H9 (cell line): ENCODE measurements at regions not wholly inside any gene's neighbourhood (a gene's known extent, or its start where the extent isn't known, plus 50 kb on each side); places are given as distances from the start of the nearest gene placed in this dataset.

ENCODE experiments used
- DNase-seq: peaks from one replicate; pipeline ENCODE4 v3.0.0-alpha.2; 2017
- H2AFZ ChIP-seq: one replicate; pipeline ENCODE4 v1.6.1; 2013; ENCODE audit warnings: mild to moderate bottlenecking, low read length, control low read depth, moderate library complexity
- H2AK5ac ChIP-seq: 2 replicates; pipeline ENCODE4 v1.6.1; 2013; ENCODE audit warnings: low read length, control low read depth, mixed read lengths; ENCODE audit not compliant: insufficient read length
- H2BK120ac ChIP-seq: one replicate; pipeline ENCODE4 v1.6.1; 2013; ENCODE audit warnings: low read depth, mild to moderate bottlenecking, low read length, control low read depth, inconsistent platforms; ENCODE audit not compliant: poor library complexity, severe bottlenecking
- H2BK12ac ChIP-seq: 2 replicates; pipeline ENCODE4 v1.6.1; 2013; ENCODE audit warnings: low read length, control low read depth, mixed read lengths, low read depth; ENCODE audit not compliant: insufficient read length
- H2BK15ac ChIP-seq: 2 replicates; pipeline ENCODE4 v1.6.1; 2013; ENCODE audit warnings: low read depth, low read length, control low read depth
- H2BK20ac ChIP-seq: one replicate; pipeline ENCODE4 v1.6.1; 2013; ENCODE audit warnings: low read depth, mild to moderate bottlenecking, low read length, control low read depth, inconsistent platforms; ENCODE audit not compliant: poor library complexity, severe bottlenecking
- H2BK5ac ChIP-seq: 2 replicates; pipeline ENCODE4 v1.6.1; 2013; ENCODE audit warnings: low read length, control low read depth, mixed read lengths; ENCODE audit not compliant: insufficient read length
- H3K14ac ChIP-seq: 2 replicates; pipeline ENCODE4 v1.6.1; 2013; ENCODE audit warnings: low read length, control low read depth; ENCODE audit not compliant: insufficient read depth
- H3K18ac ChIP-seq: 2 replicates; pipeline ENCODE4 v1.6.1; 2013; ENCODE audit warnings: low read depth, mild to moderate bottlenecking, mixed read lengths, low read length, control low read depth; ENCODE audit not compliant: insufficient read length
- H3K23ac ChIP-seq: 2 replicates; pipeline ENCODE4 v1.6.1; 2013; ENCODE audit warnings: low read length, control low read depth, mixed read lengths, low read depth; ENCODE audit not compliant: insufficient read length
- H3K23me2 ChIP-seq: 2 replicates; pipeline ENCODE4 v1.6.1; 2013; ENCODE audit warnings: low read depth, mild to moderate bottlenecking, mixed read lengths, low read length, control low read depth; ENCODE audit not compliant: insufficient read length, poor library complexity, severe bottlenecking
- H3K27ac ChIP-seq: 2 replicates; pipeline ENCODE4 v1.5.1; 2013; ENCODE audit warnings: low read length, control low read depth, mixed read lengths, low read depth; ENCODE audit not compliant: insufficient read length
- H3K27me3 ChIP-seq: 2 replicates; pipeline ENCODE4 v1.6.1; 2013; ENCODE audit warnings: low read length, control low read depth, inconsistent platforms; ENCODE audit not compliant: insufficient read depth
- H3K4ac ChIP-seq: 2 replicates; pipeline ENCODE4 v1.6.1; 2013; ENCODE audit warnings: low read depth, mild to moderate bottlenecking, control low read depth, inconsistent platforms, low read length, moderate library complexity
- H3K4me1 ChIP-seq: 2 replicates; pipeline ENCODE4 v1.6.1; 2013; ENCODE audit warnings: low read length, control low read depth, inconsistent platforms; ENCODE audit not compliant: insufficient read depth
- H3K4me2 ChIP-seq: 2 replicates; pipeline ENCODE4 v1.6.1; 2013; ENCODE audit warnings: low read length, control low read depth, mixed read lengths; ENCODE audit not compliant: insufficient read length, insufficient read depth
- H3K56ac ChIP-seq: 2 replicates; pipeline ENCODE4 v1.6.1; 2013; ENCODE audit warnings: low read depth, mild to moderate bottlenecking, mixed read lengths, low read length, control low read depth; ENCODE audit not compliant: insufficient read length
- H3K79me1 ChIP-seq: 2 replicates; pipeline ENCODE4 v1.6.1; 2013; ENCODE audit warnings: low read depth, mild to moderate bottlenecking, moderate library complexity, low read length, control low read depth, inconsistent platforms; ENCODE audit not compliant: insufficient read depth, poor library complexity, severe bottlenecking
- H3K79me2 ChIP-seq: 2 replicates; pipeline ENCODE4 v1.6.1; 2013; ENCODE audit warnings: low read length, control low read depth, inconsistent platforms; ENCODE audit not compliant: insufficient read depth
- H3K9ac ChIP-seq: 2 replicates; pipeline ENCODE4 v1.6.1; 2013; ENCODE audit warnings: low read length, control low read depth, mixed read lengths; ENCODE audit not compliant: insufficient read length; ENCODE audit errors: extremely low read depth
- H3K9me3 ChIP-seq: one replicate; pipeline ENCODE4 v1.6.1; 2013; ENCODE audit warnings: low read depth, low read length, inconsistent platforms; ENCODE audit not compliant: control insufficient read depth
- H3T11ph ChIP-seq: one replicate; pipeline ENCODE4 v1.6.1; 2013; ENCODE audit warnings: mild to moderate bottlenecking, low read length, control low read depth, inconsistent platforms
- H4K20me1 ChIP-seq: one replicate; pipeline ENCODE4 v1.6.1; 2013; ENCODE audit not compliant: control insufficient read depth, insufficient read length, insufficient read depth
- H4K5ac ChIP-seq: 2 replicates; pipeline ENCODE4 v1.6.1; 2013; ENCODE audit warnings: low read depth, mild to moderate bottlenecking, mixed read lengths, low read length, control low read depth; ENCODE audit not compliant: insufficient read length
- H4K8ac ChIP-seq: replicated peaks from 2 replicates; pipeline ENCODE4 v1.6.1; 2013; ENCODE audit warnings: low read length, control low read depth, mixed read lengths, low read depth; ENCODE audit not compliant: insufficient read length
- H4K91ac ChIP-seq: 2 replicates; pipeline ENCODE4 v1.6.1; 2013; ENCODE audit warnings: low read depth, mild to moderate bottlenecking, moderate library complexity, mixed read lengths, low read length, control low read depth; ENCODE audit not compliant: insufficient read length
- H3K27ac Mint-ChIP-seq, 3 experiments: 2 replicates in 2 of 3; 3 replicates in 1 of 3; pipeline ENCODE4 v1.8.0; 2020 to 2021; ENCODE audit warnings: mixed read lengths in 3 of 3, mild to moderate bottlenecking in 1 of 3, moderate library complexity in 1 of 3
- H3K27me3 Mint-ChIP-seq: 2 replicates; pipeline ENCODE4 v1.8.0; 2021; ENCODE audit warnings: low read depth, mild to moderate bottlenecking, moderate library complexity, mixed read lengths
- H3K36me3 Mint-ChIP-seq, 3 experiments: 2 replicates in 2 of 3; 3 replicates in 1 of 3; pipeline ENCODE4 v1.8.0; 2020 to 2021; ENCODE audit warnings: low read depth in 3 of 3, mixed read lengths in 3 of 3; ENCODE audit not compliant: insufficient read depth in 1 of 3
- H3K4me1 Mint-ChIP-seq, 2 experiments: 2 replicates each; pipeline ENCODE4 v1.8.0; 2020; ENCODE audit warnings: mixed read lengths in 2 of 2
- H3K4me3 Mint-ChIP-seq, 2 experiments: 2 replicates in 1 of 2; 3 replicates in 1 of 2; pipeline ENCODE4 v1.8.0; 2020 to 2021; ENCODE audit warnings: mild to moderate bottlenecking in 2 of 2, mixed read lengths in 2 of 2, moderate library complexity in 1 of 2
- H3K9me3 Mint-ChIP-seq, 2 experiments: 2 replicates in 1 of 2; 3 replicates in 1 of 2; pipeline ENCODE4 v1.8.0; 2020; ENCODE audit warnings: mild to moderate bottlenecking in 2 of 2, mixed read lengths in 2 of 2, moderate library complexity in 1 of 2
- CTCF ChIP-seq: fragments of 200-600 bp; sonication (generic); conservative IDR thresholded peaks from 3 replicates; pipeline ENCODE4 v1.8.0; 2021; ENCODE audit warnings: antibody characterized with exemption, mild to moderate bottlenecking
- WGBS: extraction: QIAGEN DNeasy Blood & Tissue Kit; methylation state at CpG from one replicate; pipeline ENCODE4 v1.1.7; 2013; ENCODE audit warnings: missing lambda C conversion rate, low lambda C conversion rate, mixed read lengths; ENCODE audit not compliant: insufficient read length; ENCODE audit errors: extremely low coverage; 5-methylcytosine and 5-hydroxymethylcytosine counted together

GRCh38 chr11:112864672-112865071 is 96.5 kb upstream of the NCAM1 start:
- TF ChIP-seq CTCF: no peak
- H3K14ac ChIP-seq: no peak overlapping the region
- H4K8ac ChIP-seq: no peak overlapping the region
- H3K79me2 ChIP-seq: no peaks in the 10 kb centered on the region
- no peaks in the 10 kb centered on the region for H3K9me3 ChIP-seq
- H3K18ac ChIP-seq: no peak overlapping the region
- H3K9me3 Mint-ChIP-seq: peaks cover 6 to 14% of the 10 kb centered on the region in 2 experiments; a peak in 4 of 5 replicates
- H3K23me2 ChIP-seq: no peaks in the 10 kb centered on the region
- H3K4ac ChIP-seq: no peak overlapping the region
- H2BK5ac ChIP-seq: no peak overlapping the region
- H3K27ac ChIP-seq: no peak overlapping the region
- no peak overlapping the region for H3T11ph ChIP-seq
- H3K23ac ChIP-seq: no peak overlapping the region
- H3K79me1 ChIP-seq: no peaks in the 10 kb centered on the region
- H4K91ac ChIP-seq: no peak overlapping the region
- no peaks in the 10 kb centered on the region for H3K4me1 ChIP-seq
- no peak overlapping the region for H2BK120ac ChIP-seq
- H2AFZ ChIP-seq: no peak overlapping the region
- H2BK20ac ChIP-seq: no peak overlapping the region
- no CpG with 5 or more reads among the region's 9 CpGs for WGBS
- H3K27ac Mint-ChIP-seq: no peak overlapping the region; a peak in 1 of 7 replicates
- no peak for DNase-seq
- peaks cover 1 to 6% (median 2%) of the 10 kb centered on the region in 3 experiments; a peak in 1 of 7 replicates for H3K36me3 Mint-ChIP-seq
- no peak overlapping the region for H3K4me2 ChIP-seq
- H3K27me3 Mint-ChIP-seq: peaks cover 2% of the 10 kb centered on the region
- H3K4me3 Mint-ChIP-seq: no peak overlapping the region
- H3K4me1 Mint-ChIP-seq: no peaks in the 10 kb centered on the region
- no peaks in the 10 kb centered on the region for H3K27me3 ChIP-seq
- H3K9ac ChIP-seq: no peak overlapping the region
- no peak overlapping the region for H2BK15ac ChIP-seq
- H3K56ac ChIP-seq: no peak overlapping the region
- H2BK12ac ChIP-seq: no peak overlapping the region
- H2AK5ac ChIP-seq: no peak overlapping the region
- no peak overlapping the region for H4K5ac ChIP-seq
- H4K20me1 ChIP-seq: no peaks in the 10 kb centered on the region
